ENCODE measurements at regions not wholly inside any gene's neighbourhood (a gene's known extent, or its start where the extent isn't known, plus 50 kb on each side); places are given as distances from the start of the nearest gene placed in this dataset.

DNA sequence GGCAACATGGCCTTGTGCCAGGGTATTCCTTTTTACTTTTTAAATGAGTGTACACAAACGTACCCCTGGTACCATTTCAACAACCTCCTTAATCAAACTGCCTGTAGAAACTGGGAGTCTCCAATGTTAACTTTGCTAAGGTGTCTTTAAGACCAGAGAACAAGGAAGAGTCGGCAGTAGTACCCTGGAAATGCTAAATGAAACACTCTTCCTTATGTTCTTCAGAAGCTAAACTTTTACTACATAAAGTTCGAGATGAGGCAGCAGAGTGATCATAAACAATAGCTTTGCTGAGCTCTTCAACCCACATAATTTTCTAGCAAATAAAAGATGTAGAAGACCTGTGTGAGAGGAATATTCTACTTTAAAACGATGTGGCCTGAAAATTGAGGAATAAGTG is 297.7 kb upstream of the NRIP1 start:
- Histone ChIP-seq H3K9me3 (peaks cover 0 to 7% (median 0%) of the 10 kb centered on the region in 4 donors), H3K36me3 (no peaks in the 10 kb centered on the region), H3K27ac (no peak overlapping the region), H3K4me3 (no peak overlapping the region), H3K27me3 (no peaks in the 10 kb centered on the region), H3K4me1 (no peaks in the 10 kb centered on the region)
- 79 to 83% methylated on average over 4 of the region's 4 CpGs for WGBS, 2 donors
- ATAC-seq (ENCODE audit: low FRiP score in 2 of 2) = no peak
- TF ChIP-seq, protein P1, sequence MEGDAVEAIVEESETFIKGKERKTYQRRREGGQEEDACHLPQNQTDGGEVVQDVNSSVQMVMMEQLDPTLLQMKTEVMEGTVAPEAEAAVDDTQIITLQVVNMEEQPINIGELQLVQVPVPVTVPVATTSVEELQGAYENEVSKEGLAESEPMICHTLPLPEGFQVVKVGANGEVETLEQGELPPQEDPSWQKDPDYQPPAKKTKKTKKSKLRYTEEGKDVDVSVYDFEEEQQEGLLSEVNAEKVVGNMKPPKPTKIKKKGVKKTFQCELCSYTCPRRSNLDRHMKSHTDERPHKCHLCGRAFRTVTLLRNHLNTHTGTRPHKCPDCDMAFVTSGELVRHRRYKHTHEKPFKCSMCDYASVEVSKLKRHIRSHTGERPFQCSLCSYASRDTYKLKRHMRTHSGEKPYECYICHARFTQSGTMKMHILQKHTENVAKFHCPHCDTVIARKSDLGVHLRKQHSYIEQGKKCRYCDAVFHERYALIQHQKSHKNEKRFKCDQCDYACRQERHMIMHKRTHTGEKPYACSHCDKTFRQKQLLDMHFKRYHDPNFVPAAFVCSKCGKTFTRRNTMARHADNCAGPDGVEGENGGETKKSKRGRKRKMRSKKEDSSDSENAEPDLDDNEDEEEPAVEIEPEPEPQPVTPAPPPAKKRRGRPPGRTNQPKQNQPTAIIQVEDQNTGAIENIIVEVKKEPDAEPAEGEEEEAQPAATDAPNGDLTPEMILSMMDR (IDR thresholded peaks at IDR 0.05) = no peak
- TF ChIP-seq POLR2A (IDR thresholded peaks at IDR 0.05) (no peak), EP300 (IDR thresholded peaks at IDR 0.05) (no peak), POLR2AphosphoS5 (IDR thresholded peaks at IDR 0.05) (no peak)
- no peak for DNase-seq

DNA sequence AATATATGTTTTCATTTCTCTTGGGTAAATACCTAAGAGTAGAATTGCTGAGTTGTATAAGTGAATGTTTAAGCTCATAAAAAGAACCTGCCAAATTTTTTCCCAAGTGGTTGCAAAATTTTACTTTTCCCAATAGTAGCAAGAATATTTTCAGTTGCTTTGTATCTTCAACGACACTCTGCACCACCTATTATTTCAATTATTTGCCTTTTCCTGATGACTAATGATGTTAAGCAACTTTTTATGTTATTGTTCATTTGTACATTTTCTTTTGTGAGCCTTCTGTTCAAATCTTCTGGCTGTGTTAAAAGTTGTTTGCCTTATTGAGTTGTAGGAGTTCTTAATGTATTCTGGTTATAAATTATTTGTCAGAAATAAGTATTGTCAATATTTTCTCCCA is 299.1 kb upstream of the NRIP1 start:
- 33 to 60% methylated on average over 1 of the region's 1 CpG for WGBS, 2 donors
- Histone ChIP-seq H3K4me1 (no peaks in the 10 kb centered on the region), H3K9me3 (peaks cover 0 to 7% (median 0%) of the 10 kb centered on the region in 4 donors), H3K27ac (no peak overlapping the region), H3K36me3 (no peaks in the 10 kb centered on the region), H3K27me3 (no peaks in the 10 kb centered on the region), H3K4me3 (no peak overlapping the region)
- TF ChIP-seq POLR2A (IDR thresholded peaks at IDR 0.05) (no peak), POLR2AphosphoS5 (IDR thresholded peaks at IDR 0.05) (no peak), EP300 (IDR thresholded peaks at IDR 0.05) (no peak)
- TF ChIP-seq, protein P1 (IDR thresholded peaks at IDR 0.05) = no peak
- DNase-seq (no peak), ATAC-seq (ENCODE audit: low FRiP score in 2 of 2) (no peak)

- Histone ChIP-seq H3K9me3 (peaks cover 0 to 7% (median 0%) of the 10 kb centered on the region in 4 donors), H3K27me3 (no peaks in the 10 kb centered on the region), H3K4me3 (no peak overlapping the region), H3K27ac (no peak overlapping the region), H3K4me1 (no peaks in the 10 kb centered on the region), H3K36me3 (no peaks in the 10 kb centered on the region)
- WGBS, 2 donors = 88 to 90% methylated on average over 5 of the region's 5 CpGs
- DNase-seq (no peak), ATAC-seq (ENCODE audit: low FRiP score in 2 of 2) (no peak)
- TF ChIP-seq, protein P1 (IDR thresholded peaks at IDR 0.05) = no peak
- no peak for TF ChIP-seq EP300 (IDR thresholded peaks at IDR 0.05)
- no peak for TF ChIP-seq POLR2A (IDR thresholded peaks at IDR 0.05)
- no peak for TF ChIP-seq POLR2AphosphoS5 (IDR thresholded peaks at IDR 0.05)
Observed at GRCh38 chr21:15365751-15366392, 301.1 kb upstream of the NRIP1 start.

GRCh38 chr21:15366555-15366954 is 301.8 kb upstream of the NRIP1 start:
- ATAC-seq (ENCODE audit: low FRiP score in 2 of 2) = no peak
- Histone ChIP-seq H3K4me3 (no peak overlapping the region), H3K4me1 (no peaks in the 10 kb centered on the region), H3K27ac (no peak overlapping the region), H3K27me3 (no peaks in the 10 kb centered on the region), H3K9me3 (peaks cover 0 to 7% (median 0%) of the 10 kb centered on the region in 4 donors), H3K36me3 (no peaks in the 10 kb centered on the region)
- WGBS, 2 donors = 63 to 77% methylated on average over 1 of the region's 1 CpG
- DNase-seq = no peak
- no peak for TF ChIP-seq POLR2A (IDR thresholded peaks at IDR 0.05)
- TF ChIP-seq, protein P1 (IDR thresholded peaks at IDR 0.05) = no peak
- TF ChIP-seq EP300 (IDR thresholded peaks at IDR 0.05) = no peak
- no peak for TF ChIP-seq POLR2AphosphoS5 (IDR thresholded peaks at IDR 0.05)

DNA sequence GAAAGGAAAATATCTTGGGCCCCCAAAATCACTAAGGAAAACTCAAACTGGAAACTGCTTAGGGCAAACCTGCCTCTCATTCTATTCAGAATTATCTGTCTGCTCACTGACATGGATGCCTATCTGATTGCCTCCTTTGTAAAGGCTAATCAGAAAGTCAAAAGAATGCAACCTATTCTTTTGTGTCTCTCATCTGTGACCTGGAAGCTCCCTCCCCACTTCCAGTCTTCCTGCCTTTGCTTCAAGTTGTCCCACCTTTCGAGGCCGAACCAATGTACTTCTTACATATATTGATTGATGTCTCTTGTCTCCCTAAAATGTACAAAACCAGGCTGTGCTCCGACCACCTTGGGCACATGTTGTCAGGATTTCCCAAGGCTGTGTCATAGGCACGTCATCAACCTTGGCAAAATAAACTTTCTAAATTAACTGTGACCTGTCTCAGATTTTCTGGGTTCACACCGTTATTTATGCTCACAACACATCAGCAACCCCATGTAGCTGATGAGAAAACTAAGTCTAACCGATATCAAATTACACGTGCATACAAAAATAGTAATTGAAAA is 302.3 kb upstream of the NRIP1 start:
- no peak overlapping the region for H3K27ac ChIP-seq
- no peak for DNase-seq
- ATAC-seq (ENCODE audit: low FRiP score in 2 of 2) = no peak
- H3K27me3 ChIP-seq = no peaks in the 10 kb centered on the region
- H3K36me3 ChIP-seq = no peaks in the 10 kb centered on the region
- H3K9me3 ChIP-seq = peaks cover 0 to 7% (median 0%) of the 10 kb centered on the region in 4 donors
- 69 to 70% methylated on average over 7 of the region's 7 CpGs for WGBS, 2 donors
- TF ChIP-seq, protein P1 (IDR thresholded peaks at IDR 0.05) = no peak
- TF ChIP-seq POLR2AphosphoS5 (IDR thresholded peaks at IDR 0.05) (no peak), POLR2A (IDR thresholded peaks at IDR 0.05) (no peak), EP300 (IDR thresholded peaks at IDR 0.05) (no peak)
- no peak overlapping the region for H3K4me3 ChIP-seq
- no peaks in the 10 kb centered on the region for H3K4me1 ChIP-seq
